H9 (cell line): ENCODE measurements at regions not wholly inside any gene's neighbourhood (a gene's known extent, or its start where the extent isn't known, plus 50 kb on each side); places are given as distances from the start of the nearest gene placed in this dataset.
A peak's percentile ranks its signal among the peaks of the same experiment; 100 is the strongest.

Experiments used
- DNase-seq: peaks from one replicate; pipeline ENCODE4 v3.0.0-alpha.2; 2017
- H2AFZ ChIP-seq: one replicate; pipeline ENCODE4 v1.6.1; 2013; ENCODE audit warnings: mild to moderate bottlenecking, low read length, control low read depth, moderate library complexity
- H2AK5ac ChIP-seq: 2 replicates; pipeline ENCODE4 v1.6.1; 2013; ENCODE audit warnings: low read length, control low read depth, mixed read lengths; ENCODE audit not compliant: insufficient read length
- H2BK120ac ChIP-seq: one replicate; pipeline ENCODE4 v1.6.1; 2013; ENCODE audit warnings: low read depth, mild to moderate bottlenecking, low read length, control low read depth, inconsistent platforms; ENCODE audit not compliant: poor library complexity, severe bottlenecking
- H2BK12ac ChIP-seq: 2 replicates; pipeline ENCODE4 v1.6.1; 2013; ENCODE audit warnings: low read length, control low read depth, mixed read lengths, low read depth; ENCODE audit not compliant: insufficient read length
- H2BK15ac ChIP-seq: 2 replicates; pipeline ENCODE4 v1.6.1; 2013; ENCODE audit warnings: low read depth, low read length, control low read depth
- H2BK20ac ChIP-seq: one replicate; pipeline ENCODE4 v1.6.1; 2013; ENCODE audit warnings: low read depth, mild to moderate bottlenecking, low read length, control low read depth, inconsistent platforms; ENCODE audit not compliant: poor library complexity, severe bottlenecking
- H2BK5ac ChIP-seq: 2 replicates; pipeline ENCODE4 v1.6.1; 2013; ENCODE audit warnings: low read length, control low read depth, mixed read lengths; ENCODE audit not compliant: insufficient read length
- H3K14ac ChIP-seq: 2 replicates; pipeline ENCODE4 v1.6.1; 2013; ENCODE audit warnings: low read length, control low read depth; ENCODE audit not compliant: insufficient read depth
- H3K18ac ChIP-seq: 2 replicates; pipeline ENCODE4 v1.6.1; 2013; ENCODE audit warnings: low read depth, mild to moderate bottlenecking, mixed read lengths, low read length, control low read depth; ENCODE audit not compliant: insufficient read length
- H3K23ac ChIP-seq: 2 replicates; pipeline ENCODE4 v1.6.1; 2013; ENCODE audit warnings: low read length, control low read depth, mixed read lengths, low read depth; ENCODE audit not compliant: insufficient read length
- H3K23me2 ChIP-seq: 2 replicates; pipeline ENCODE4 v1.6.1; 2013; ENCODE audit warnings: low read depth, mild to moderate bottlenecking, mixed read lengths, low read length, control low read depth; ENCODE audit not compliant: insufficient read length, poor library complexity, severe bottlenecking
- H3K27ac ChIP-seq: 2 replicates; pipeline ENCODE4 v1.5.1; 2013; ENCODE audit warnings: low read length, control low read depth, mixed read lengths, low read depth; ENCODE audit not compliant: insufficient read length
- H3K27me3 ChIP-seq: 2 replicates; pipeline ENCODE4 v1.6.1; 2013; ENCODE audit warnings: low read length, control low read depth, inconsistent platforms; ENCODE audit not compliant: insufficient read depth
- H3K4ac ChIP-seq: 2 replicates; pipeline ENCODE4 v1.6.1; 2013; ENCODE audit warnings: low read depth, mild to moderate bottlenecking, control low read depth, inconsistent platforms, low read length, moderate library complexity
- H3K4me1 ChIP-seq: 2 replicates; pipeline ENCODE4 v1.6.1; 2013; ENCODE audit warnings: low read length, control low read depth, inconsistent platforms; ENCODE audit not compliant: insufficient read depth
- H3K4me2 ChIP-seq: 2 replicates; pipeline ENCODE4 v1.6.1; 2013; ENCODE audit warnings: low read length, control low read depth, mixed read lengths; ENCODE audit not compliant: insufficient read length, insufficient read depth
- H3K56ac ChIP-seq: 2 replicates; pipeline ENCODE4 v1.6.1; 2013; ENCODE audit warnings: low read depth, mild to moderate bottlenecking, mixed read lengths, low read length, control low read depth; ENCODE audit not compliant: insufficient read length
- H3K79me1 ChIP-seq: 2 replicates; pipeline ENCODE4 v1.6.1; 2013; ENCODE audit warnings: low read depth, mild to moderate bottlenecking, moderate library complexity, low read length, control low read depth, inconsistent platforms; ENCODE audit not compliant: insufficient read depth, poor library complexity, severe bottlenecking
- H3K79me2 ChIP-seq: 2 replicates; pipeline ENCODE4 v1.6.1; 2013; ENCODE audit warnings: low read length, control low read depth, inconsistent platforms; ENCODE audit not compliant: insufficient read depth
- H3K9ac ChIP-seq: 2 replicates; pipeline ENCODE4 v1.6.1; 2013; ENCODE audit warnings: low read length, control low read depth, mixed read lengths; ENCODE audit not compliant: insufficient read length; ENCODE audit errors: extremely low read depth
- H3K9me3 ChIP-seq: one replicate; pipeline ENCODE4 v1.6.1; 2013; ENCODE audit warnings: low read depth, low read length, inconsistent platforms; ENCODE audit not compliant: control insufficient read depth
- H3T11ph ChIP-seq: one replicate; pipeline ENCODE4 v1.6.1; 2013; ENCODE audit warnings: mild to moderate bottlenecking, low read length, control low read depth, inconsistent platforms
- H4K20me1 ChIP-seq: one replicate; pipeline ENCODE4 v1.6.1; 2013; ENCODE audit not compliant: control insufficient read depth, insufficient read length, insufficient read depth
- H4K5ac ChIP-seq: 2 replicates; pipeline ENCODE4 v1.6.1; 2013; ENCODE audit warnings: low read depth, mild to moderate bottlenecking, mixed read lengths, low read length, control low read depth; ENCODE audit not compliant: insufficient read length
- H4K8ac ChIP-seq: replicated peaks from 2 replicates; pipeline ENCODE4 v1.6.1; 2013; ENCODE audit warnings: low read length, control low read depth, mixed read lengths, low read depth; ENCODE audit not compliant: insufficient read length
- H4K91ac ChIP-seq: 2 replicates; pipeline ENCODE4 v1.6.1; 2013; ENCODE audit warnings: low read depth, mild to moderate bottlenecking, moderate library complexity, mixed read lengths, low read length, control low read depth; ENCODE audit not compliant: insufficient read length
- H3K27ac Mint-ChIP-seq, 3 experiments: 2 replicates in 2 of 3; 3 replicates in 1 of 3; pipeline ENCODE4 v1.8.0; 2020 to 2021; ENCODE audit warnings: mixed read lengths in 3 of 3, mild to moderate bottlenecking in 1 of 3, moderate library complexity in 1 of 3
- H3K27me3 Mint-ChIP-seq: 2 replicates; pipeline ENCODE4 v1.8.0; 2021; ENCODE audit warnings: low read depth, mild to moderate bottlenecking, moderate library complexity, mixed read lengths
- H3K36me3 Mint-ChIP-seq, 3 experiments: 2 replicates in 2 of 3; 3 replicates in 1 of 3; pipeline ENCODE4 v1.8.0; 2020 to 2021; ENCODE audit warnings: low read depth in 3 of 3, mixed read lengths in 3 of 3; ENCODE audit not compliant: insufficient read depth in 1 of 3
- H3K4me1 Mint-ChIP-seq, 2 experiments: 2 replicates each; pipeline ENCODE4 v1.8.0; 2020; ENCODE audit warnings: mixed read lengths in 2 of 2
- H3K4me3 Mint-ChIP-seq, 2 experiments: 2 replicates in 1 of 2; 3 replicates in 1 of 2; pipeline ENCODE4 v1.8.0; 2020 to 2021; ENCODE audit warnings: mild to moderate bottlenecking in 2 of 2, mixed read lengths in 2 of 2, moderate library complexity in 1 of 2
- H3K9me3 Mint-ChIP-seq, 2 experiments: 2 replicates in 1 of 2; 3 replicates in 1 of 2; pipeline ENCODE4 v1.8.0; 2020; ENCODE audit warnings: mild to moderate bottlenecking in 2 of 2, mixed read lengths in 2 of 2, moderate library complexity in 1 of 2
- TF ChIP-seq, protein P1 (sequence below): fragments of 200-600 bp; sonication (generic); conservative IDR thresholded peaks from 3 replicates; pipeline ENCODE4 v1.8.0; 2021; ENCODE audit warnings: antibody characterized with exemption, mild to moderate bottlenecking

DNA sequence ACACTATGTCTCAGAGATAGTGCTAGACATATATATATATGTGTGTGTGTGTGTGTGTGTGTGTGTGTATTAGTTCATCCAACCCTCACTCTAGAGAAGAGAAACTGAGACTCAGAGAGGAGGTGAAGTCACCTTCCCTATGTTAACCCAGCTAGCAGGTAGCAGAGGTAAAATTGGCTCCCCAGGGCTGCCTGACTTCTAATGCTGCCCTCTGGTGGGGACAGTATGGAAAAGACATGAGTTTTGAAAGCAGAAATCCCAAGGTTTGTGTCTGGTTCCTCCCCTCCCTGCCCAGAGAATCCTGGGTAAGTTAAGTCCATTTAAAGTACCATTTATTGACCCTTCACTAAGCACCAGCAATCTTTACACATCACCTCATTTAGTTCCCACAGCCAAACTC, 137.7 kb downstream of the THNSL2 start:
- Histone ChIP-seq H3K23ac (no peak overlapping the region), H2AFZ (no peak overlapping the region), H4K20me1 (no peaks in the 10 kb centered on the region), H3K27me3 (no peaks in the 10 kb centered on the region), H4K5ac (no peak overlapping the region), H4K8ac (no peak overlapping the region), H3K79me2 (no peaks in the 10 kb centered on the region), H3K4ac (no peak overlapping the region), H4K91ac (no peak overlapping the region), H2BK5ac (no peak overlapping the region), H2AK5ac (no peak overlapping the region), H3K9me3 (no peaks in the 10 kb centered on the region), H3K18ac (no peak overlapping the region), H2BK12ac (no peak overlapping the region), H3K23me2 (no peaks in the 10 kb centered on the region), H3K9ac (no peak overlapping the region), H3T11ph (no peak overlapping the region), H3K4me2 (no peak overlapping the region), H3K56ac (no peak overlapping the region), H3K27ac (no peak overlapping the region), H2BK20ac (no peak overlapping the region), H2BK120ac (no peak overlapping the region), H2BK15ac (no peak overlapping the region), H3K14ac (no peak overlapping the region), H3K4me1 (no peaks in the 10 kb centered on the region), H3K79me1 (no peaks in the 10 kb centered on the region)
- H3K27ac Mint-ChIP-seq: no peak overlapping the region
- TF ChIP-seq, protein P1, sequence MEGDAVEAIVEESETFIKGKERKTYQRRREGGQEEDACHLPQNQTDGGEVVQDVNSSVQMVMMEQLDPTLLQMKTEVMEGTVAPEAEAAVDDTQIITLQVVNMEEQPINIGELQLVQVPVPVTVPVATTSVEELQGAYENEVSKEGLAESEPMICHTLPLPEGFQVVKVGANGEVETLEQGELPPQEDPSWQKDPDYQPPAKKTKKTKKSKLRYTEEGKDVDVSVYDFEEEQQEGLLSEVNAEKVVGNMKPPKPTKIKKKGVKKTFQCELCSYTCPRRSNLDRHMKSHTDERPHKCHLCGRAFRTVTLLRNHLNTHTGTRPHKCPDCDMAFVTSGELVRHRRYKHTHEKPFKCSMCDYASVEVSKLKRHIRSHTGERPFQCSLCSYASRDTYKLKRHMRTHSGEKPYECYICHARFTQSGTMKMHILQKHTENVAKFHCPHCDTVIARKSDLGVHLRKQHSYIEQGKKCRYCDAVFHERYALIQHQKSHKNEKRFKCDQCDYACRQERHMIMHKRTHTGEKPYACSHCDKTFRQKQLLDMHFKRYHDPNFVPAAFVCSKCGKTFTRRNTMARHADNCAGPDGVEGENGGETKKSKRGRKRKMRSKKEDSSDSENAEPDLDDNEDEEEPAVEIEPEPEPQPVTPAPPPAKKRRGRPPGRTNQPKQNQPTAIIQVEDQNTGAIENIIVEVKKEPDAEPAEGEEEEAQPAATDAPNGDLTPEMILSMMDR: peak; percentile 74
- DNase-seq: peak; percentile 62
- H3K4me1 Mint-ChIP-seq: peaks cover 0 to 2% of the 10 kb centered on the region in 2 experiments; a peak in 2 of 4 replicates
- H3K4me3 Mint-ChIP-seq: no peak overlapping the region
- H3K27me3 Mint-ChIP-seq: no peaks in the 10 kb centered on the region
- H3K36me3 Mint-ChIP-seq: peaks cover 0 to 31% (median 4%) of the 10 kb centered on the region in 3 experiments; a peak in 5 of 7 replicates
- peaks cover 23 to 39% of the 10 kb centered on the region in 2 experiments for H3K9me3 Mint-ChIP-seq
